Thyroid gland (tissue), 4 donors: ENCODE measurements at regions not wholly inside any gene's neighbourhood (a gene's known extent, or its start where the extent isn't known, plus 50 kb on each side); places are given as distances from the start of the nearest gene placed in this dataset.

Experiments
- DNase-seq, 2 donors: peaks; one replicate each; pipeline ENCODE4 v3.0.0-alpha.2; 2019
- H3K27ac ChIP-seq, 3 donors: fragments of 200-600 bp; sonication (generic); 1 replicate in 2 of 3; 2 replicates in 1 of 3; pipeline ENCODE4 v1.5.1; 2016 to 2019; ENCODE audit warnings: mild to moderate bottlenecking in 1 of 3, moderate library complexity in 1 of 3
- H3K27me3 ChIP-seq: fragments of 200-600 bp; sonication (generic); one replicate; pipeline ENCODE4 v1.5.1; 2019
- H3K36me3 ChIP-seq, 2 donors: fragments of 200-600 bp; sonication (generic); one replicate each; pipeline ENCODE4 v1.5.1; 2016 to 2019
- H3K4me1 ChIP-seq, 2 donors: fragments of 200-600 bp; sonication (generic); one replicate each; pipeline ENCODE4 v1.5.1; 2017 to 2019
- H3K4me3 ChIP-seq, 3 donors: fragments of 200-600 bp; sonication (generic); replicated peaks in 1 of 3; 1 replicate in 2 of 3; 2 replicates in 1 of 3; pipeline ENCODE4 v1.5.1; 2016; ENCODE audit warnings: mild to moderate bottlenecking in 1 of 3
- H3K9me3 ChIP-seq: fragments of 200-600 bp; sonication (generic); one replicate; pipeline ENCODE4 v1.5.1; 2017
- POLR2A ChIP-seq, 2 donors: fragments of 450-650 bp; IDR thresholded peaks; one replicate each; pipeline ENCODE4 v1.6.1; 2017; ENCODE audit warnings: antibody characterized with exemption in 2 of 2, mild to moderate bottlenecking in 2 of 2, moderate library complexity in 1 of 2
- WGBS, 2 donors: methylation state at CpG; one replicate each; pipeline ENCODE4 v1.1.5; 2017; 5-methylcytosine and 5-hydroxymethylcytosine counted together
- intact Hi-C: fragments of 100-400 bp; cut with DNase I; formaldehyde crosslinking; loops from one replicate; pipeline ENCODE4 v1.15.1; 2023
- TF ChIP-seq, protein P1 (sequence below), 6 experiments: fragments of 200-600 bp in 3 of 6; fragments of 450-650 bp in 3 of 6; sonication (generic) in 3 of 6; IDR thresholded peaks; one replicate each; pipeline ENCODE4 v1.5.1; 2016 to 2019; ENCODE audit warnings: antibody characterized with exemption in 6 of 6, mild to moderate bottlenecking in 2 of 6, inconsistent platforms in 1 of 6, moderate library complexity in 1 of 6

DNA sequence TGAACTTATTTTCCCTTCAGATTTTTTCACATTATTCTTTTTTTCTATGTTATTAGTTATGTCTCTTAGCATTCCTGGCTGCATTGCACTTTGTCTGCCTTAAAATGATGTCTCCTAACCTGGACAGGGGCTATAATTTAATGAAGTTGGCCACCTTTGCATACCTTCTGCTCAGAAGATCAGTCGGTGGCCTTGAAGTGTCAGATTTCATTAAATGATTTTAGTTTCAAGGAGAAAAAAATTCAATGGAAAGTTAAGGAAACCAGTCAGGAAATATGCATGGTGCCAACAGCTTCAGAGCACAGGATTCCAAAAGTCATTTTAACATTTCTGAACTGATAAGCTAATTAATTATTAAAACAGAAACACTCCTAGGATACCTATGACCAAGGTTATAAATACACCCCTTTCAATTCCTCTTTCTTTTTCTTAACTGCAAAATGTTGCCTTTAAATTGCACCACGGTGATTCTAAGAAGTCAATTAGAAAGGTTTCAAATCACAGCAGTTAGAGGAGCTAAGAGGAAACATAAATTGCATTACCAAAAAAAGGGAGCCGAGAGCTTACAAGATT is 533.4 kb downstream of the KCNJ2 start:
- no peak for TF ChIP-seq POLR2A (IDR thresholded peaks at IDR 0.05)
- TF ChIP-seq, protein P1, sequence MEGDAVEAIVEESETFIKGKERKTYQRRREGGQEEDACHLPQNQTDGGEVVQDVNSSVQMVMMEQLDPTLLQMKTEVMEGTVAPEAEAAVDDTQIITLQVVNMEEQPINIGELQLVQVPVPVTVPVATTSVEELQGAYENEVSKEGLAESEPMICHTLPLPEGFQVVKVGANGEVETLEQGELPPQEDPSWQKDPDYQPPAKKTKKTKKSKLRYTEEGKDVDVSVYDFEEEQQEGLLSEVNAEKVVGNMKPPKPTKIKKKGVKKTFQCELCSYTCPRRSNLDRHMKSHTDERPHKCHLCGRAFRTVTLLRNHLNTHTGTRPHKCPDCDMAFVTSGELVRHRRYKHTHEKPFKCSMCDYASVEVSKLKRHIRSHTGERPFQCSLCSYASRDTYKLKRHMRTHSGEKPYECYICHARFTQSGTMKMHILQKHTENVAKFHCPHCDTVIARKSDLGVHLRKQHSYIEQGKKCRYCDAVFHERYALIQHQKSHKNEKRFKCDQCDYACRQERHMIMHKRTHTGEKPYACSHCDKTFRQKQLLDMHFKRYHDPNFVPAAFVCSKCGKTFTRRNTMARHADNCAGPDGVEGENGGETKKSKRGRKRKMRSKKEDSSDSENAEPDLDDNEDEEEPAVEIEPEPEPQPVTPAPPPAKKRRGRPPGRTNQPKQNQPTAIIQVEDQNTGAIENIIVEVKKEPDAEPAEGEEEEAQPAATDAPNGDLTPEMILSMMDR (IDR thresholded peaks at IDR 0.05), result no peak
- DNase-seq, result no peak
- Histone ChIP-seq H3K27ac (no peak overlapping the region), H3K9me3 (no peaks in the 10 kb centered on the region), H3K36me3 (no peaks in the 10 kb centered on the region), H3K27me3 (no peaks in the 10 kb centered on the region), H3K4me1 (no peaks in the 10 kb centered on the region), H3K4me3 (no peak overlapping the region)
- intact Hi-C loops, result no loop called here
- WGBS, 2 donors, result 57% methylated on average over 3 of the region's 3 CpGs

GRCh38 chr17:70709596-70709995 is 540.3 kb downstream of the KCNJ2 start:
- H3K9me3 ChIP-seq, result no peaks in the 10 kb centered on the region
- H3K4me3 ChIP-seq, result no peak overlapping the region
- no peaks in the 10 kb centered on the region for H3K36me3 ChIP-seq
- no peaks in the 10 kb centered on the region for H3K27me3 ChIP-seq
- no peak for TF ChIP-seq POLR2A (IDR thresholded peaks at IDR 0.05)
- TF ChIP-seq, protein P1 (IDR thresholded peaks at IDR 0.05), result no peak
- no peak for DNase-seq
- WGBS, 2 donors, result 62% methylated on average over 7 of the region's 7 CpGs
- intact Hi-C loops, result no loop called here
- H3K27ac ChIP-seq, result no peak overlapping the region
- no peaks in the 10 kb centered on the region for H3K4me1 ChIP-seq

- no peaks in the 10 kb centered on the region for H3K36me3 ChIP-seq
- no peak for TF ChIP-seq POLR2A (IDR thresholded peaks at IDR 0.05)
- TF ChIP-seq, protein P1 (IDR thresholded peaks at IDR 0.05), result no peak
- no peak for DNase-seq
- no peaks in the 10 kb centered on the region for H3K27me3 ChIP-seq
- no peak overlapping the region for H3K4me3 ChIP-seq
- intact Hi-C loops, result no loop called here
- H3K4me1 ChIP-seq, result no peaks in the 10 kb centered on the region
- no peak overlapping the region for H3K27ac ChIP-seq
- H3K9me3 ChIP-seq, result no peaks in the 10 kb centered on the region
Measured at GRCh38 chr17:70713694-70714093, 544.4 kb downstream of the KCNJ2 start.

DNA sequence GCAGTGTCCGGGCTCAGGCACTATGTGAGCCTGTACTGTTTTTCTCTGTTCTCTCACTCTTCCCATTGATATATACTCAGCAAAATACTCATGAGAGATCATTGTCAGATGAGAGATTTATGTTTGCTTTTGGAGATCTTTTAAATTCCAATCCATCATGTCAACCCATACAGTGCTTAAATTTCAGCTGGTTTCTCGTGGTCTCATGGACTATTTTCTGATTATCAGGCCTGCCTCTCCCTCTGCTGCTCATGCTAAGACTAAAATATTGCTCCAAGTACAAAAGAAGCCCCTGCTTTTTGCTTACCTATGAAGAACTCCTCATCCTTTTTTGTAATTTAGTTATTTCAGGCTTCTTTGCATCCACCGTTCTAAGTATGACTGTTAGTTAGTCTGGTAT is 547.2 kb downstream of the KCNJ2 start:
- intact Hi-C loops, result no loop called here
- no peaks in the 10 kb centered on the region for H3K4me1 ChIP-seq
- H3K27me3 ChIP-seq, result no peaks in the 10 kb centered on the region
- H3K27ac ChIP-seq, result no peak overlapping the region
- no peaks in the 10 kb centered on the region for H3K36me3 ChIP-seq
- H3K9me3 ChIP-seq, result no peaks in the 10 kb centered on the region
- no peak for DNase-seq
- no peak for TF ChIP-seq POLR2A (IDR thresholded peaks at IDR 0.05)
- TF ChIP-seq, protein P1 (IDR thresholded peaks at IDR 0.05), result no peak
- WGBS, 2 donors, result 88 to 89% methylated on average over 3 of the region's 3 CpGs
- H3K4me3 ChIP-seq, result no peak overlapping the region

DNA sequence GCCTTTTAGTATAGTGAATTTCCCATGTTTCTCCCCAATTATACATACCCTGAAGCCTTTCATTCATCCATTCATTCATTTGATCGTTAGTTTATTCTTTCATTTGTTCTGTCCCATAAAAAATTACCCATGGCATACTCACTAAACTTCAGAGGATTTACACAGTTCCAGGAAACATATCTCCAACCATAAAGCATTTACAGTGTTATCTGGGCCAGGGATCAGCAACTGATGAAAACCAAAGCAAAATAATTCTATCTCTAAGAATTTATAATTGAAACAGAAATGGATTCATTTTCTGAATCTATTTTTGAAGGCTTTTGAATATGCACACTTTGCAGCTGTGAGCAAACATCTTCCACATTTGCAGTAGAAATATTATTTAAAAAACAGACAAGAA is 547.7 kb downstream of the KCNJ2 start:
- Histone ChIP-seq H3K27me3 (no peaks in the 10 kb centered on the region), H3K27ac (no peak overlapping the region), H3K36me3 (no peaks in the 10 kb centered on the region), H3K4me1 (no peaks in the 10 kb centered on the region), H3K9me3 (no peaks in the 10 kb centered on the region), H3K4me3 (no peak overlapping the region)
- TF ChIP-seq, protein P1 (IDR thresholded peaks at IDR 0.05), result no peak
- no peak for TF ChIP-seq POLR2A (IDR thresholded peaks at IDR 0.05)
- DNase-seq, result no peak
- 75 to 88% methylated on average over 1 of the region's 1 CpG for WGBS, 2 donors
- intact Hi-C loops, result no loop called here
